Esophagus squamous epithelium (tissue), 5 donors: ENCODE measurements at regions not wholly inside any gene's neighbourhood (a gene's known extent, or its start where the extent isn't known, plus 50 kb on each side); places are given as distances from the start of the nearest gene placed in this dataset.
A peak's percentile ranks its signal among the peaks of the same experiment; 100 is the strongest.

Experiments
- DNase-seq: peaks from one replicate; lab custom pipeline; 2025; lab: John Stamatoyannopoulos, UW
- H3K27ac ChIP-seq, 4 donors: fragments of 200-600 bp; sonication (generic); one replicate each; pipeline ENCODE4 v1.5.1; 2016 to 2019; ENCODE audit warnings: mild to moderate bottlenecking in 1 of 4
- H3K27me3 ChIP-seq, 4 donors: fragments of 200-600 bp; sonication (generic); 1 replicate in 3 of 4; 2 replicates in 1 of 4; pipeline versions ENCODE4 v1.5.1 to v1.6.0; 2017 to 2021; ENCODE audit warnings: antibody characterized with exemption in 1 of 4
- H3K36me3 ChIP-seq, 3 donors: fragments of 200-600 bp; sonication (generic); one replicate each; pipeline ENCODE4 v1.5.1; 2016 to 2019
- H3K4me1 ChIP-seq, 3 donors: fragments of 200-600 bp; sonication (generic); one replicate each; pipeline ENCODE4 v1.5.1; 2017 to 2019
- H3K4me3 ChIP-seq, 4 donors: fragments of 200-600 bp; sonication (generic); 1 replicate in 3 of 4; 2 replicates in 1 of 4; pipeline ENCODE4 v1.5.1; 2016 to 2019; ENCODE audit warnings: mild to moderate bottlenecking in 2 of 4, moderate library complexity in 1 of 4
- H3K9me3 ChIP-seq, 3 donors: fragments of 200-600 bp; sonication (generic); one replicate each; pipeline ENCODE4 v1.5.1; 2016 to 2019
- POLR2A ChIP-seq, 4 donors: fragments of 450-650 bp; IDR thresholded peaks; one replicate each; pipeline ENCODE4 v1.6.1; 2017; ENCODE audit warnings: antibody characterized with exemption in 4 of 4, mild to moderate bottlenecking in 4 of 4, moderate library complexity in 3 of 4
- WGBS, 2 donors: methylation state at CpG; one replicate each; pipeline ENCODE4 v1.1.5; 2018; 5-methylcytosine and 5-hydroxymethylcytosine counted together
- intact Hi-C: fragments of 100-400 bp; cut with DNase I; formaldehyde crosslinking; loops from one replicate; pipeline ENCODE4 v1.15.0; 2022
- TF ChIP-seq, protein P1 (sequence below), 6 experiments: fragments of 450-650 bp in 4 of 6; fragments of 200-600 bp in 2 of 6; sonication (generic) in 2 of 6; IDR thresholded peaks; one replicate each; pipeline ENCODE4 v1.5.1; 2016 to 2019; ENCODE audit warnings: antibody characterized with exemption in 6 of 6, mild to moderate bottlenecking in 4 of 6, moderate library complexity in 4 of 6
- donor health status: DM: yes; HTN: yes; CAD: no.

DNA sequence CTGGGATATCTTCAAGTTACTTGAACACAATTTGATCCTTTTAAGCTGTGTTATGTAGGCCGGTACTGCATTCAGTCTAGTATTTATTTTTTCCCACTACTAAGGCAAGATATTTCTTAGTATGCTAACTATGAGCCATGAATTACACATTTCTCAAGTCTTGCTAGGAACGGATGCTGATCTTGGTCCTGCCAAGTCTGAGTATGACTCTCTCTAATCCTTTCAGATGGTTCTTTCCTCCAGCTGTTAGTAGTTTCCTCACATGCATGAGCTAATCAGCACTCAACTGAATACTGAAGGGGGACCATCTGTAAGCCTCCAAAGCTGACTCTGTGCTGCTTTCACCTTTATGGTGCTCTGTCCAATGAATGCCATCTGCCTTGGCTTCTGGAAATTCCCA lies 460.3 kb downstream of the KCTD12 start:
- peak overlapping the region in 1 of 4 donors; percentile 55 for H3K27ac ChIP-seq

DNA sequence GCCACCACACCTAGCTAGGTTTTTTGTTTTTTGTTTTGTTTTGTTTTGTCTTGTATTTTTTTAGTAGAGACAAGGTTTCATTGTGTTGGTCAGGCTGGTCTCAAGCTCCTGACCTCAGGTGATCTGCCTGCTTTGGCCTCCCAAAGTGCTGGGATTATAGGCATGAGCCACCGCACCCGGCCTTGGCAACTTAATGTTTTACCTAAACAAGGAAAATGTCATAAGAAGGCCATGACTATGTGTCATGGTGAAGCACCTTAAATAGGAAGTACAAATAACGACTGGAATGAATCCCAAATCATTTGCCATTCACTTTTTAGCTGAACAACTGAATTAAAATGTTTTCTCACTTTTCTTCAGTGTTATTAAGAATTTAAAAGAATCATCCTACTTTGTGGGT lies 465.2 kb downstream of the KCTD12 start:
- DNase-seq: no peak
- Histone ChIP-seq H3K4me3 (no peak overlapping the region), H3K4me1 (no peaks in the 10 kb centered on the region), H3K36me3 (no peaks in the 10 kb centered on the region), H3K27me3 (no peaks in the 10 kb centered on the region), H3K27ac (no peak overlapping the region), H3K9me3 (no peaks in the 10 kb centered on the region)
- intact Hi-C loops: no loop called here
- TF ChIP-seq POLR2A (IDR thresholded peaks at IDR 0.05): no peak
- WGBS, 2 donors: 49 to 70% methylated on average over 3 of the region's 3 CpGs

More for the DNA sequence above, 460.3 kb downstream of the KCTD12 start:
- Histone ChIP-seq H3K36me3 (no peaks in the 10 kb centered on the region), H3K4me3 (no peak overlapping the region), H3K4me1 (no peaks in the 10 kb centered on the region), H3K9me3 (no peaks in the 10 kb centered on the region), H3K27me3 (no peaks in the 10 kb centered on the region)
- intact Hi-C loops: no loop called here
- no peak for DNase-seq
- TF ChIP-seq, protein P1, sequence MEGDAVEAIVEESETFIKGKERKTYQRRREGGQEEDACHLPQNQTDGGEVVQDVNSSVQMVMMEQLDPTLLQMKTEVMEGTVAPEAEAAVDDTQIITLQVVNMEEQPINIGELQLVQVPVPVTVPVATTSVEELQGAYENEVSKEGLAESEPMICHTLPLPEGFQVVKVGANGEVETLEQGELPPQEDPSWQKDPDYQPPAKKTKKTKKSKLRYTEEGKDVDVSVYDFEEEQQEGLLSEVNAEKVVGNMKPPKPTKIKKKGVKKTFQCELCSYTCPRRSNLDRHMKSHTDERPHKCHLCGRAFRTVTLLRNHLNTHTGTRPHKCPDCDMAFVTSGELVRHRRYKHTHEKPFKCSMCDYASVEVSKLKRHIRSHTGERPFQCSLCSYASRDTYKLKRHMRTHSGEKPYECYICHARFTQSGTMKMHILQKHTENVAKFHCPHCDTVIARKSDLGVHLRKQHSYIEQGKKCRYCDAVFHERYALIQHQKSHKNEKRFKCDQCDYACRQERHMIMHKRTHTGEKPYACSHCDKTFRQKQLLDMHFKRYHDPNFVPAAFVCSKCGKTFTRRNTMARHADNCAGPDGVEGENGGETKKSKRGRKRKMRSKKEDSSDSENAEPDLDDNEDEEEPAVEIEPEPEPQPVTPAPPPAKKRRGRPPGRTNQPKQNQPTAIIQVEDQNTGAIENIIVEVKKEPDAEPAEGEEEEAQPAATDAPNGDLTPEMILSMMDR (IDR thresholded peaks at IDR 0.05): no peak
- TF ChIP-seq POLR2A (IDR thresholded peaks at IDR 0.05): no peak
- 35 to 63% methylated on average over 2 of the region's 2 CpGs for WGBS, 2 donors

GRCh38 chr13:76418404-76418803 lies 467.8 kb downstream of the KCTD12 start:
- H3K27ac ChIP-seq: no peak overlapping the region
- intact Hi-C loops: no loop called here
- DNase-seq: no peak
- no peaks in the 10 kb centered on the region for H3K9me3 ChIP-seq
- 32 to 45% methylated on average over 2 of the region's 2 CpGs for WGBS, 2 donors
- no peak for TF ChIP-seq POLR2A (IDR thresholded peaks at IDR 0.05)
- TF ChIP-seq, protein P1 (IDR thresholded peaks at IDR 0.05): no peak
- H3K4me1 ChIP-seq: no peaks in the 10 kb centered on the region
- H3K4me3 ChIP-seq: no peak overlapping the region
- H3K27me3 ChIP-seq: no peaks in the 10 kb centered on the region
- H3K36me3 ChIP-seq: no peaks in the 10 kb centered on the region

DNA sequence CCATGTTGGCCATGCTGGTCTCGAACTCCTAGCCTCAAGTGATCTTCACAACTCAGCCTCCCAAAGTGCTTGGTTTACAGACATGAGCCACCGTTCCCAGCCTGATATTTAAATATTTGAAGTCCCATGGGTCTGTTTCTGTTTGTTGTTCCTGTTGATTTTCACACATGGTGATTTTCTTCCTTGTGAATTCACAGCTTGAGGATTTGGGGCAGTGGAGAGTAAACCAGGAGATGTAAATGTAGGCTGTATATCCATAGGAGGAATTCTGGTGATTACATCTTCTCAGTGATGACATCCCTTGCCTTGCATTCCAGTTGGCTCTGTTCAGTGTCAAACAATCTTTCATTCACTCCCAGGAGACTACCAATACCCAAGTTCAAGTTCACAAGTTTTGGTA lies 471.9 kb downstream of the KCTD12 start:
- WGBS, 2 donors: 66 to 67% methylated on average over 2 of the region's 2 CpGs
- Histone ChIP-seq H3K27me3 (no peaks in the 10 kb centered on the region), H3K4me1 (no peaks in the 10 kb centered on the region), H3K27ac (no peak overlapping the region), H3K36me3 (no peaks in the 10 kb centered on the region), H3K4me3 (no peak overlapping the region), H3K9me3 (no peaks in the 10 kb centered on the region)
- intact Hi-C loops: no loop called here
- no peak for TF ChIP-seq POLR2A (IDR thresholded peaks at IDR 0.05)
- TF ChIP-seq, protein P1 (IDR thresholded peaks at IDR 0.05): no peak
- DNase-seq: no peak

DNA sequence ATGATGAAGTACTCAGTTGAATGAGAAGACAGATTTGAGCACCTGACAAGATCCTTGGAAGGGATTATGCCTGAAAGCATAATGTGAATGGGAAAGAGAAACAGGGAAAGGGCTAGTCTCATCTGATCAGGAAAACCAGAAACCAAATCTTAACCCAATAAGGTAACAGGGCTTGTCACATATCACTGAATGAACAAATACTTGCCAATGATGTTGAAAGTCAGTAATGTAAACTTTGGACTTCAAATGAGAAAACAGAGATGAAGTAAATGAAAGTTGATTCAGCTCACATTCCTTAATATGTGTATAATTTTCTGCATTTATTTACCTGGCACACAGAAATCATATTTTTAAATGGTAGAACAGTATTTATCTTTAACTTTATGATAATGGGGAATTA lies 480.0 kb downstream of the KCTD12 start:
- Histone ChIP-seq H3K4me1 (no peaks in the 10 kb centered on the region), H3K27me3 (no peaks in the 10 kb centered on the region), H3K9me3 (no peaks in the 10 kb centered on the region), H3K36me3 (no peaks in the 10 kb centered on the region), H3K27ac (no peak overlapping the region), H3K4me3 (no peak overlapping the region)
- DNase-seq: no peak
- intact Hi-C loops: no loop called here
- TF ChIP-seq POLR2A (IDR thresholded peaks at IDR 0.05): no peak
- TF ChIP-seq, protein P1 (IDR thresholded peaks at IDR 0.05): no peak

DNA sequence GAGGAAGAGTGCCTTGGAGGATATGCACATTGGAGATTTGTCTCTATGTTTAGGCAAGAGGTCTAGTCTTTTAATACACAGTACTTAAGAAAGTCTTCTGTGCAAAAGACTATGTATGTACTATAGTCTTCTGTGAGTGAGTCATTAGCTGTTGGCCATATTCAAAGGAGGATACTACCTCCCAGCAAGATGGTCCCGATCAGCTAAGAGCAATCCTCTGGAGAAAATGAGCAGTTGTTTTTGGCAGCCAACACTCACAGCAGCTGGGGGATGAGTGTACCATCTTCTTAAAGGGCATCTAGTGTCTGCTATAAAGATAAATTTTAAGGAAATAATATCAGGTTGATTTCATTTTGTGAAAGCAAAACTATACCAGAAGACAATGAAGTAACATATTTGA lies 487.8 kb downstream of the KCTD12 start:
- H3K9me3 ChIP-seq: no peaks in the 10 kb centered on the region
- 42 to 50% methylated on average over 1 of the region's 1 CpG for WGBS, 2 donors
- H3K36me3 ChIP-seq: no peaks in the 10 kb centered on the region
- TF ChIP-seq POLR2A (IDR thresholded peaks at IDR 0.05): no peak
- TF ChIP-seq, protein P1 (IDR thresholded peaks at IDR 0.05): no peak
- no peak for DNase-seq
- no peak overlapping the region for H3K4me3 ChIP-seq
- H3K4me1 ChIP-seq: no peaks in the 10 kb centered on the region
- H3K27me3 ChIP-seq: no peaks in the 10 kb centered on the region
- H3K27ac ChIP-seq: no peak overlapping the region
- intact Hi-C loops: no loop called here
